A204.1 (cell line): ENCODE measurements at regions not wholly inside any gene's neighbourhood (a gene's known extent, or its start where the extent isn't known, plus 50 kb on each side); places are given as distances from the start of the nearest gene placed in this dataset.

Source experiments
- FAIRE-seq: peaks from 2 replicates; lab custom pipeline; 2012; peaks lifted over from hg19 to GRCh38; lab: Jason Lieb, UNC

- FAIRE-seq, result no peak
Observed at GRCh38 chr5:4229414-4230292, 634.0 kb downstream of the IRX1 start.

- no peak for FAIRE-seq
Observed at GRCh38 chr5:4230471-4230785, 634.8 kb downstream of the IRX1 start.

- no peak for FAIRE-seq
Observed at GRCh38 chr5:4230786-4231641, 635.4 kb downstream of the IRX1 start.

GRCh38 chr5:4232084-4232483 is 636.5 kb downstream of the IRX1 start:
- FAIRE-seq, result no peak

- FAIRE-seq, result no peak
Observed at GRCh38 chr5:4233671-4234070, 638.0 kb downstream of the IRX1 start.

- no peak for FAIRE-seq
Observed at GRCh38 chr5:4243479-4244264, 648.0 kb downstream of the IRX1 start.

- FAIRE-seq, result no peak
Observed at GRCh38 chr5:4244306-4244705, 648.7 kb downstream of the IRX1 start.

- no peak for FAIRE-seq
Observed at GRCh38 chr5:4245076-4245475, 649.4 kb downstream of the IRX1 start.

GRCh38 chr5:4245511-4245910 is 649.9 kb downstream of the IRX1 start:
- FAIRE-seq, result no peak

- no peak for FAIRE-seq
Observed at GRCh38 chr5:4246447-4246846, 650.8 kb downstream of the IRX1 start.

GRCh38 chr5:4250254-4250653 is 654.6 kb downstream of the IRX1 start:
- no peak for FAIRE-seq

- FAIRE-seq, result no peak
Observed at GRCh38 chr5:4252385-4252784, 656.8 kb downstream of the IRX1 start.

GRCh38 chr5:4254736-4255135 is 659.1 kb downstream of the IRX1 start:
- no peak for FAIRE-seq

- no peak for FAIRE-seq
Observed at GRCh38 chr5:4255441-4255840, 659.8 kb downstream of the IRX1 start.

GRCh38 chr5:4258170-4258569 is 662.5 kb downstream of the IRX1 start:
- no peak for FAIRE-seq

GRCh38 chr5:4271193-4271592 is 675.6 kb downstream of the IRX1 start:
- FAIRE-seq, result no peak

GRCh38 chr5:4275232-4275631 is 679.6 kb downstream of the IRX1 start:
- no peak for FAIRE-seq

- no peak for FAIRE-seq
Observed at GRCh38 chr5:4294878-4295277, 699.2 kb downstream of the IRX1 start.

- FAIRE-seq, result no peak
Observed at GRCh38 chr5:4295663-4296339, 700.2 kb downstream of the IRX1 start.

GRCh38 chr5:4306057-4306456 is 710.4 kb downstream of the IRX1 start:
- FAIRE-seq, result no peak

- no peak for FAIRE-seq
Observed at GRCh38 chr5:4309026-4309425, 713.4 kb downstream of the IRX1 start.

GRCh38 chr5:4313138-4313537 is 717.5 kb downstream of the IRX1 start:
- no peak for FAIRE-seq
